ENCODE measurements at regions not wholly inside any gene's neighbourhood (a gene's known extent, or its start where the extent isn't known, plus 50 kb on each side); places are given as distances from the start of the nearest gene placed in this dataset.

DNA sequence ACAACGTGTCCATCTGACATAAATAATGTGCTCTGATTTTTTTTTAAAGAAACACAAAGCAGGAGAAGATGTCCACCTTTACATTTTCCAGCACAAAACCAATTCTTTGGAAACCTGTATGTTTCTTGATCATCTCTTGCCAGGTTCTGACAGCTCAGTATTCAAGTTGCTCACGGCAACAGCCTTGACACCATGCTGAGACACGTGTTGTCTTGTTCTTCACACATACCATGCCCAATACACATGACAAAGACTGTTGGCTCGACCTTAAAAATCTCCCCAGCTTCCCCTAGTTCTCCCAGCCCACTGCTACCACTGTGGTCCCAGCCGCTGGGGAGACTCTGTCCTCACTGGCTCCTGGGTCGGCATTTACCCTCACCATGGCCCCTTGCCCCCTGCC, 518.9 kb downstream of the PREX1 start:
- TF ChIP-seq ZNF207 (IDR thresholded peaks at IDR 0.05; ENCODE audit: borderline replicate concordance) = no peak
- no peak for TF ChIP-seq NR2C2 (CRISPR knock-in tag; IDR thresholded peaks at IDR 0.05; ENCODE audit: borderline replicate concordance)
- no peak for TF ChIP-seq ZNF430 (CRISPR knock-in tag; IDR thresholded peaks at IDR 0.05)
- no peak for TF ChIP-seq EZH2 (conservative IDR thresholded peaks at IDR 0.05; ENCODE audit: low read depth, low read length)
- TF ChIP-seq CBFB (CRISPR knock-in tag; IDR thresholded peaks at IDR 0.05) = no peak
